Liver (tissue), 8 donors: ENCODE measurements at regions not wholly inside any gene's neighbourhood (a gene's known extent, or its start where the extent isn't known, plus 50 kb on each side); places are given as distances from the start of the nearest gene placed in this dataset.

Experiments
- DNase-seq: peaks from one replicate; pipeline ENCODE4 v3.0.0-alpha.2; 2017; ENCODE audit warnings: low spot score
- H3K27ac ChIP-seq, 2 donors: one replicate each; pipeline ENCODE4 v1.7.0; 2013; ENCODE audit warnings: inconsistent platforms in 2 of 2, low read length in 2 of 2, control low read depth in 1 of 2, low read depth in 1 of 2, mild to moderate bottlenecking in 1 of 2
- H3K27me3 ChIP-seq, 4 donors: one replicate each; pipeline versions ENCODE4 v1.6.1 to v1.7.0; 2013; ENCODE audit warnings: low read length in 3 of 4, inconsistent platforms in 1 of 4, mild to moderate bottlenecking in 1 of 4, moderate library complexity in 1 of 4; ENCODE audit not compliant: control insufficient read depth in 4 of 4, insufficient read depth in 4 of 4
- H3K36me3 ChIP-seq, 4 donors: one replicate each; pipeline versions ENCODE4 v1.6.1 to v1.7.0; 2013; ENCODE audit warnings: low read length in 3 of 4, mild to moderate bottlenecking in 3 of 4, low read depth in 1 of 4, moderate library complexity in 1 of 4; ENCODE audit not compliant: control insufficient read depth in 4 of 4, insufficient read depth in 3 of 4
- H3K4me1 ChIP-seq, 4 donors: one replicate each; pipeline versions ENCODE4 v1.6.1 to v1.7.0; 2013; ENCODE audit warnings: low read length in 3 of 4, mild to moderate bottlenecking in 3 of 4, moderate library complexity in 1 of 4; ENCODE audit not compliant: control insufficient read depth in 4 of 4, insufficient read depth in 4 of 4
- H3K4me3 ChIP-seq, 3 donors: one replicate each; pipeline versions ENCODE4 v1.6.1 to v1.7.0; 2013; ENCODE audit warnings: low read length in 3 of 3, control low read depth in 1 of 3, low read depth in 1 of 3, mild to moderate bottlenecking in 1 of 3
- H3K9ac ChIP-seq, 2 donors: one replicate each; pipeline ENCODE4 v1.7.0; 2013; ENCODE audit warnings: low read length in 2 of 2, mild to moderate bottlenecking in 2 of 2, moderate library complexity in 2 of 2, control low read depth in 1 of 2, low read depth in 1 of 2
- H3K9me3 ChIP-seq, 4 donors: one replicate each; pipeline versions ENCODE4 v1.6.1 to v1.7.0; 2013; ENCODE audit warnings: low read length in 3 of 4; ENCODE audit not compliant: control insufficient read depth in 4 of 4
- ATF3 ChIP-seq: IDR thresholded peaks from 2 replicates; pipeline ENCODE4 v1.6.1; 2016; ENCODE audit warnings: antibody characterized with exemption
- CTCF ChIP-seq: fragments of 150-350 bp; IDR thresholded peaks from 2 replicates; pipeline ENCODE4 v1.5.1; 2017; ENCODE audit warnings: improper control_type of control experiment, low read depth, low read length; ENCODE audit not compliant: missing input control
- EGR1 ChIP-seq, 2 donors: IDR thresholded peaks; 2 replicates each; pipeline ENCODE4 v1.6.1; 2016 to 2018; ENCODE audit warnings: antibody characterized with exemption in 2 of 2, low read depth in 2 of 2
- FOXA1 ChIP-seq: IDR thresholded peaks from 2 replicates; pipeline ENCODE4 v1.6.1; 2016; ENCODE audit warnings: antibody characterized with exemption
- FOXA2 ChIP-seq: IDR thresholded peaks from 2 replicates; pipeline ENCODE4 v1.6.1; 2016; ENCODE audit warnings: antibody characterized with exemption
- GABPA ChIP-seq, 2 donors: IDR thresholded peaks in 1 of 2; conservative IDR thresholded peaks in 1 of 2; 2 replicates each; pipeline ENCODE4 v1.6.1; 2016; ENCODE audit warnings: antibody characterized with exemption in 2 of 2, mild to moderate bottlenecking in 1 of 2, moderate library complexity in 1 of 2
- HNF4A ChIP-seq, 2 donors: conservative IDR thresholded peaks; 2 replicates each; pipeline ENCODE4 v1.6.1; 2016; ENCODE audit warnings: antibody characterized with exemption in 2 of 2, mild to moderate bottlenecking in 2 of 2
- HNF4G ChIP-seq: IDR thresholded peaks from 2 replicates; pipeline ENCODE4 v1.6.1; 2016; ENCODE audit warnings: antibody characterized with exemption
- JUND ChIP-seq, 2 donors: IDR thresholded peaks; 2 replicates each; pipeline ENCODE4 v1.6.1; 2016; ENCODE audit warnings: antibody characterized with exemption in 2 of 2
- NR2F2 ChIP-seq: IDR thresholded peaks from 2 replicates; pipeline ENCODE4 v1.6.1; 2016; ENCODE audit warnings: antibody characterized with exemption
- RAD21 ChIP-seq, 2 donors: IDR thresholded peaks; 2 replicates each; pipeline ENCODE4 v1.6.1; 2016; ENCODE audit warnings: antibody characterized with exemption in 2 of 2, mild to moderate bottlenecking in 2 of 2
- REST ChIP-seq: IDR thresholded peaks from 2 replicates; pipeline ENCODE4 v1.6.1; 2016; ENCODE audit warnings: antibody characterized with exemption, mild to moderate bottlenecking
- RXRA ChIP-seq, 2 donors: IDR thresholded peaks; 2 replicates each; pipeline ENCODE4 v1.6.1; 2017 to 2018; ENCODE audit warnings: antibody characterized with exemption in 2 of 2, mild to moderate bottlenecking in 1 of 2
- SP1 ChIP-seq: IDR thresholded peaks from 2 replicates; pipeline ENCODE4 v1.6.1; 2018; ENCODE audit warnings: antibody characterized with exemption, mild to moderate bottlenecking
- TAF1 ChIP-seq: conservative IDR thresholded peaks from 2 replicates; pipeline ENCODE4 v1.6.1; 2016; ENCODE audit warnings: antibody characterized with exemption, mild to moderate bottlenecking
- YY1 ChIP-seq: IDR thresholded peaks from 2 replicates; pipeline ENCODE4 v1.6.1; 2016; ENCODE audit warnings: antibody characterized with exemption, mild to moderate bottlenecking
- WGBS: extraction: QIAGEN DNeasy Blood & Tissue Kit; methylation state at CpG from one replicate; pipeline ENCODE4 v1.1.7; 2013; 5-methylcytosine and 5-hydroxymethylcytosine counted together
- TF ChIP-seq, protein P1 (sequence below): IDR thresholded peaks from 2 replicates; pipeline ENCODE4 v1.6.1; 2016; ENCODE audit warnings: antibody characterized with exemption
- TF ChIP-seq, protein P2 (sequence below): IDR thresholded peaks from 2 replicates; pipeline ENCODE4 v1.6.1; 2016; ENCODE audit warnings: antibody characterized with exemption
- donor health status: healthy.
- donor health status: healthy.
- donor health status: healthy.
- donor health status: healthy.
- donor health status: healthy.

- H3K4me3 ChIP-seq = no peak overlapping the region
- no peaks in the 10 kb centered on the region for H3K9me3 ChIP-seq
- no peak for DNase-seq
- H3K9ac ChIP-seq = no peak overlapping the region
- TF ChIP-seq RAD21 (IDR thresholded peaks at IDR 0.05) (no peak), RXRA (IDR thresholded peaks at IDR 0.05) (no peak), TAF1 (no peak), HNF4A (conservative IDR thresholded peaks at IDR 0.05) (no peak), GABPA (IDR thresholded peaks at IDR 0.05 in 1 of 2, conservative IDR thresholded peaks at IDR 0.05 in 1 of 2) (no peak), FOXA2 (no peak), JUND (IDR thresholded peaks at IDR 0.05) (no peak), NR2F2 (no peak), EGR1 (IDR thresholded peaks at IDR 0.05; ENCODE audit: low read depth in 2 of 2) (no peak), ATF3 (no peak), HNF4G (no peak)
- TF ChIP-seq, protein P1, sequence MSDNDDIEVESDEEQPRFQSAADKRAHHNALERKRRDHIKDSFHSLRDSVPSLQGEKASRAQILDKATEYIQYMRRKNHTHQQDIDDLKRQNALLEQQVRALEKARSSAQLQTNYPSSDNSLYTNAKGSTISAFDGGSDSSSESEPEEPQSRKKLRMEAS = no peak
- no peaks in the 10 kb centered on the region for H3K36me3 ChIP-seq
- H3K27ac ChIP-seq = no peak overlapping the region
- no peaks in the 10 kb centered on the region for H3K27me3 ChIP-seq
- WGBS = 72% methylated on average over 4 of the region's 4 CpGs
- H3K4me1 ChIP-seq = no peaks in the 10 kb centered on the region
These were observed 78.2 kb upstream of the PTGDR start for GRCh38 chr14:52189325-52189724.

DNA sequence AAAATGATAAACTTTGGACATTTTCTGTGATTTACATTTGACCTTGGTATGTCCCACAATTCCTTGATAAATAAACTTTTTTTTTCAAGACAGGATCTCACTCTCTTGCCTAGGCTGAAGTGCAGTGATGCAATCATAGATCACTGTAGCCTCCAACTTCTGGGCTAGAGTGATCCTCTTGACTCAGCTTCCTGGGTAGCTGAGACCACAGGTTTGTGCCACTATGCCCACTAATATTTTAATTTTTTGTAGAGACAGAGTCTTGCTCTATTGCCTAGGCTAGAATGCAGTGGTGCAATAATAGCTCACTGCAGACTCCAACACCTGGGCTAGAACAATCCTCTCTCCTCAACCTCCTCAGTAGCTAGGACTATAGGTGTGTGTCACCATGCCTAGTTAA lies 79.1 kb upstream of the PTGDR start:
- Histone ChIP-seq H3K9ac (no peak overlapping the region), H3K9me3 (no peaks in the 10 kb centered on the region), H3K27ac (no peak overlapping the region), H3K4me1 (no peaks in the 10 kb centered on the region), H3K4me3 (no peak overlapping the region), H3K36me3 (no peaks in the 10 kb centered on the region), H3K27me3 (no peaks in the 10 kb centered on the region)
- no peak for DNase-seq
- TF ChIP-seq, protein P2, sequence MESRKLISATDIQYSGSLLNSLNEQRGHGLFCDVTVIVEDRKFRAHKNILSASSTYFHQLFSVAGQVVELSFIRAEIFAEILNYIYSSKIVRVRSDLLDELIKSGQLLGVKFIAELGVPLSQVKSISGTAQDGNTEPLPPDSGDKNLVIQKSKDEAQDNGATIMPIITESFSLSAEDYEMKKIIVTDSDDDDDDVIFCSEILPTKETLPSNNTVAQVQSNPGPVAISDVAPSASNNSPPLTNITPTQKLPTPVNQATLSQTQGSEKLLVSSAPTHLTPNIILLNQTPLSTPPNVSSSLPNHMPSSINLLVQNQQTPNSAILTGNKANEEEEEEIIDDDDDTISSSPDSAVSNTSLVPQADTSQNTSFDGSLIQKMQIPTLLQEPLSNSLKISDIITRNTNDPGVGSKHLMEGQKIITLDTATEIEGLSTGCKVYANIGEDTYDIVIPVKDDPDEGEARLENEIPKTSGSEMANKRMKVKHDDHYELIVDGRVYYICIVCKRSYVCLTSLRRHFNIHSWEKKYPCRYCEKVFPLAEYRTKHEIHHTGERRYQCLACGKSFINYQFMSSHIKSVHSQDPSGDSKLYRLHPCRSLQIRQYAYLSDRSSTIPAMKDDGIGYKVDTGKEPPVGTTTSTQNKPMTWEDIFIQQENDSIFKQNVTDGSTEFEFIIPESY = no peak
- no peak for TF ChIP-seq CTCF
- TF ChIP-seq GABPA (IDR thresholded peaks at IDR 0.05 in 1 of 2, conservative IDR thresholded peaks at IDR 0.05 in 1 of 2) = no peak
- no peak for TF ChIP-seq FOXA1
- TF ChIP-seq TAF1 = no peak
- TF ChIP-seq YY1 = no peak
- no peak for TF ChIP-seq SP1
- no peak for TF ChIP-seq REST
- no peak for TF ChIP-seq HNF4A (conservative IDR thresholded peaks at IDR 0.05)
- no peak for TF ChIP-seq FOXA2
- no peak for TF ChIP-seq RAD21 (IDR thresholded peaks at IDR 0.05)
- no peak for TF ChIP-seq ATF3
- TF ChIP-seq JUND (IDR thresholded peaks at IDR 0.05) = no peak
- TF ChIP-seq EGR1 (IDR thresholded peaks at IDR 0.05; ENCODE audit: low read depth in 2 of 2) = no peak
- TF ChIP-seq, protein P1 = no peak
- no peak for TF ChIP-seq NR2F2
- TF ChIP-seq RXRA (IDR thresholded peaks at IDR 0.05) = no peak
- no peak for TF ChIP-seq HNF4G
